ENCODE measurements at regions not wholly inside any gene's neighbourhood (a gene's known extent, or its start where the extent isn't known, plus 50 kb on each side); places are given as distances from the start of the nearest gene placed in this dataset.

DNA sequence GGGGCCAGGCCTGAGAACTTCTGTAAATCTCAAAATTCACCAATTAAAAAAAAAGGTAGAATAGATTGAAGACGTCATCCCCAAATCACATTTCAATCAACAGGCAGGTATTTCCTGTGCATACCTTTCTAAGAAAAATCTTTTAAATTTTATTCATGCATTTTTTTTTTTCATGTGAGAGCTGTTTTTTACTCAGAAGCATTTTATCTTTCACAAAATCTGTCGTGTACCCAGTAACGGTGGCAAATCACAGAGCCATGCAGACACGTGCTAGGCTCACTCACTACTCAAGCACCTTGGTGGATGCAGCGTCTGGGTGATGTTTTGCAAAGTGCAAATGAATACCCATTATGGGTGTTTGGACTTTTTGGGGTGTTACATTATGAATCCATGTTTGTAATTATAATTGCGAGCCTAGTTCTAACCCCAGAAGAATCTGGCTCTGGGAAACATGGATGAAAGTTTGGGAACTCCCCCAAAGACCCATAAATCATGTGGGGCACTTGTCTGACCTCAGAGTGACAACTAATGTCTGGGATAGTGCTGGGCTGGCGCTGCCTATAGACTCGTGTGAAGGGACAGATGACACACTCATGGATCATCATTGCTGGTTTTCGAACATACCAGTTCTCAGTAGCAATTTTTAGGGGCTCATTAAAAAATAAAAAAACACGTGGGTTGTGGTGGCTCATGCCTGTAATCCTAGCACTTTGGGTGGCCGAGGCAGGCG is 335.2 kb downstream of the LPIN1 start:
- no peak for TF ChIP-seq POLR2A (IDR thresholded peaks at IDR 0.05)
- no peak for TF ChIP-seq POLR2AphosphoS5 (IDR thresholded peaks at IDR 0.05)
- TF ChIP-seq, protein P1, sequence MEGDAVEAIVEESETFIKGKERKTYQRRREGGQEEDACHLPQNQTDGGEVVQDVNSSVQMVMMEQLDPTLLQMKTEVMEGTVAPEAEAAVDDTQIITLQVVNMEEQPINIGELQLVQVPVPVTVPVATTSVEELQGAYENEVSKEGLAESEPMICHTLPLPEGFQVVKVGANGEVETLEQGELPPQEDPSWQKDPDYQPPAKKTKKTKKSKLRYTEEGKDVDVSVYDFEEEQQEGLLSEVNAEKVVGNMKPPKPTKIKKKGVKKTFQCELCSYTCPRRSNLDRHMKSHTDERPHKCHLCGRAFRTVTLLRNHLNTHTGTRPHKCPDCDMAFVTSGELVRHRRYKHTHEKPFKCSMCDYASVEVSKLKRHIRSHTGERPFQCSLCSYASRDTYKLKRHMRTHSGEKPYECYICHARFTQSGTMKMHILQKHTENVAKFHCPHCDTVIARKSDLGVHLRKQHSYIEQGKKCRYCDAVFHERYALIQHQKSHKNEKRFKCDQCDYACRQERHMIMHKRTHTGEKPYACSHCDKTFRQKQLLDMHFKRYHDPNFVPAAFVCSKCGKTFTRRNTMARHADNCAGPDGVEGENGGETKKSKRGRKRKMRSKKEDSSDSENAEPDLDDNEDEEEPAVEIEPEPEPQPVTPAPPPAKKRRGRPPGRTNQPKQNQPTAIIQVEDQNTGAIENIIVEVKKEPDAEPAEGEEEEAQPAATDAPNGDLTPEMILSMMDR (IDR thresholded peaks at IDR 0.05) = no peak
- 90% methylated on average over 12 of the region's 12 CpGs for WGBS
- H3K36me3 ChIP-seq = no peaks in the 10 kb centered on the region
- H3K4me3 ChIP-seq = no peak overlapping the region
- no peak overlapping the region for H3K27ac ChIP-seq
- H3K9me3 ChIP-seq = no peaks in the 10 kb centered on the region
- H3K4me1 ChIP-seq (replicated peaks) = no peaks in the 10 kb centered on the region
- no peaks in the 10 kb centered on the region for H3K27me3 ChIP-seq (replicated peaks; ENCODE audit: insufficient read depth)
- intact Hi-C loops (cut with DNase I) = no loop called here
- DNase-seq (ENCODE audit: low spot score) = no peak

DNA sequence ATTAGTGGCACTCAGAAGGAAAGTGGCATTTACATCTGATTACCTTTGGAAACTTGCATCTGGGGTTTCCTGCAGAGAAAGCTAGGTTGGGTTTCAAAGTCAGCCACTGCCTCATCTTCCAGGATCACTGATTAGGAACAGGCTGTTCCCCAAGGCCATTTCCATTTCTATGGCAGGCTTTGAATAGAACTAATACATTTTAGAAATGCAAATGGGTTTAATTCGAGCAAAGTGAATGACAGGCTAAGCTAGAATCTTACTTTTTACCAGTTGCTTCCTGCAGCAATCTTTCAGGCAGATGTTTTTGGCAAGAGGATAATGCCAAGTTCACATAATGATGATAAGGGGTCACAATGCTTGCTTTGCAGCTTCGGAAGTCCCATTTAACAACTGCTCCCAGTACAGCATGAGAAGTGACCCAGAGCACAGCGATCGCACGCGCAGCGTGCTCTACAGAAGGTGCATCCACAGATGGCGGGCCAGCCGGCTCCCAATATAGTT is 336.7 kb downstream of the LPIN1 start:
- Histone ChIP-seq H3K4me3 (no peak overlapping the region), H3K36me3 (no peaks in the 10 kb centered on the region), H3K4me1 (replicated peaks) (no peaks in the 10 kb centered on the region), H3K27ac (no peak overlapping the region), H3K27me3 (replicated peaks; ENCODE audit: insufficient read depth) (no peaks in the 10 kb centered on the region), H3K9me3 (no peaks in the 10 kb centered on the region)
- WGBS = 83% methylated on average over 9 of the region's 9 CpGs
- intact Hi-C loops (cut with DNase I) = no loop called here
- TF ChIP-seq POLR2AphosphoS5 (IDR thresholded peaks at IDR 0.05) = no peak
- TF ChIP-seq, protein P1 (IDR thresholded peaks at IDR 0.05) = no peak
- TF ChIP-seq POLR2A (IDR thresholded peaks at IDR 0.05) = no peak
- DNase-seq (ENCODE audit: low spot score) = no peak

DNA sequence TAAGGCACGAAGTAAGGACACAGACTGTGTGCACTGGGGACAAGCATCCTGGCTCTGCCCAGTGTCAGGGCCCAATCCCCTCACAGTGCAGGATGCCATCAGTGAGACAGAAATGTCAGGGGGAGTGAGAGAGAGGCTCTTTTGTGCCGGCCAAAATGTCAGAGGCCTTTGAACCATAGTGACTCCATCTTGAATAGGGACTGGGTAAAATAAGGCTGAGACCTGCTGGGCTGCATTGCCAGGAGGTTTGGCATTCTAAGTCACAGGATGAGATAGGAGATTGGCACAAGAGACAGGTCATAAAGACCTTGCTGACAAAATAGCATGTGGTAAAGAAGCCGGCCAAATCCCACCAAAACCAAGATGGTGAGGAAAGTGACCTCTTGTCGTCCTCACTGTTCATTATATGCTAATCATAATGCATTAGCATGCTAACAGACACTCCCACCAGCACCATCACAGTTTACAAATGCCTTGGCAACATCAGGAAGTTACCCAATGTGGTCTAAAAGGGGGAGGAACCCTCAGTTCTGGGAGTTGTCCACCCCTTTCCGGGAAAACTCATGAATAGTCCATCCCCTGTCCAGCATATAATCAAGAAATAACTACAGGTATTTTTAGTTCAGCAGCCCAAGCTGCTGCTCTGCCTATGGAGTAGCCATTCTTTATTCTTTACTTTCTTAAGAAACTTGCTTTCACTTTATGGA is 337.4 kb downstream of the LPIN1 start:
- Histone ChIP-seq H3K4me1 (replicated peaks) (no peaks in the 10 kb centered on the region), H3K27ac (no peak overlapping the region), H3K9me3 (no peaks in the 10 kb centered on the region), H3K36me3 (no peaks in the 10 kb centered on the region), H3K4me3 (no peak overlapping the region), H3K27me3 (replicated peaks; ENCODE audit: insufficient read depth) (no peaks in the 10 kb centered on the region)
- WGBS = 85% methylated on average over 5 of the region's 5 CpGs
- no peak for DNase-seq (ENCODE audit: low spot score)
- intact Hi-C loops (cut with DNase I) = no loop called here
- TF ChIP-seq POLR2A (IDR thresholded peaks at IDR 0.05) (no peak), POLR2AphosphoS5 (IDR thresholded peaks at IDR 0.05) (no peak)
- TF ChIP-seq, protein P1 (IDR thresholded peaks at IDR 0.05) = no peak

DNA sequence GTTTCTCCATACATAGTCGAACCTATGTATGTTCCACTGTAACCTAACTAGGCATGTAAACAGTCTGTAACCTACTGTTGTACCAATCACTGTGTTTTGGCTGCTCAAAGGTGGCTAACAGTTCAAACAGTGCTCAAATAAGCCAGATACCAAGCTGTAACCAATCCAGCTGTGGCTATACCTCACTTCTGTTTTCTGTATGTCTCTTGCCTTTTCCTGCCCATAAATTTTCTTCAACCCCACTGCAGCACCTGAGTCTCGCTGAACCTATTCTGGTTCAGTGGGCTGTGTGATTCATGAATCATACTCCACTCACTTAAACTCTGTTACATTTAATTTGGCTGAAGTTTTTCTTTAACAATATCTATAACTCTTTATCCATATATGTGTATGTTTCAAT is 340.7 kb downstream of the LPIN1 start:
- TF ChIP-seq, protein P1 (IDR thresholded peaks at IDR 0.05) = no peak
- intact Hi-C loops (cut with DNase I) = no loop called here
- Histone ChIP-seq H3K9me3 (no peaks in the 10 kb centered on the region), H3K4me1 (replicated peaks) (no peaks in the 10 kb centered on the region), H3K27ac (no peak overlapping the region), H3K36me3 (no peaks in the 10 kb centered on the region), H3K4me3 (no peak overlapping the region), H3K27me3 (replicated peaks; ENCODE audit: insufficient read depth) (no peaks in the 10 kb centered on the region)
- WGBS = 85% methylated on average over 2 of the region's 2 CpGs
- DNase-seq (ENCODE audit: low spot score) = no peak
